ENCODE measurements at regions not wholly inside any gene's neighbourhood (a gene's known extent, or its start where the extent isn't known, plus 50 kb on each side); places are given as distances from the start of the nearest gene placed in this dataset.

DNA sequence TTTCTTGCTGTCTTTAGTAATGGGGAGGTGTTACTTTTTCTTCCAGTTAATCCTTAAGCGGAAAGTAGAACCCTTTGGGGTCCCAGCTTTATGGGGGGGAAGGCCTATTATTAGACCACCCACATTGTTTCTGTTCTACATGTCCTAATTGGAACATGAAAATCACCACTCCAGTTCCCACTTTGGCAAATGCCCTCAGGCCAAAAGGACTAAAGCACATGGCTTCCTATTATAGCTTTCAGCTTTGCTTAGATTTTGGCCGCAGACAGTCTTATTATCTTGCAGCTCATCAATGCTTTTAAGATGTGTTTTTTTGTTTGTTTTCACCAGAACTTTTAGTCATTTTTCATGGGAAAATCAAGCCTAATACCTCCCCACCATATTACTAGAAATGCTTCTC lies 296.8 kb upstream of the ANKH start:
- TF ChIP-seq, protein P1, sequence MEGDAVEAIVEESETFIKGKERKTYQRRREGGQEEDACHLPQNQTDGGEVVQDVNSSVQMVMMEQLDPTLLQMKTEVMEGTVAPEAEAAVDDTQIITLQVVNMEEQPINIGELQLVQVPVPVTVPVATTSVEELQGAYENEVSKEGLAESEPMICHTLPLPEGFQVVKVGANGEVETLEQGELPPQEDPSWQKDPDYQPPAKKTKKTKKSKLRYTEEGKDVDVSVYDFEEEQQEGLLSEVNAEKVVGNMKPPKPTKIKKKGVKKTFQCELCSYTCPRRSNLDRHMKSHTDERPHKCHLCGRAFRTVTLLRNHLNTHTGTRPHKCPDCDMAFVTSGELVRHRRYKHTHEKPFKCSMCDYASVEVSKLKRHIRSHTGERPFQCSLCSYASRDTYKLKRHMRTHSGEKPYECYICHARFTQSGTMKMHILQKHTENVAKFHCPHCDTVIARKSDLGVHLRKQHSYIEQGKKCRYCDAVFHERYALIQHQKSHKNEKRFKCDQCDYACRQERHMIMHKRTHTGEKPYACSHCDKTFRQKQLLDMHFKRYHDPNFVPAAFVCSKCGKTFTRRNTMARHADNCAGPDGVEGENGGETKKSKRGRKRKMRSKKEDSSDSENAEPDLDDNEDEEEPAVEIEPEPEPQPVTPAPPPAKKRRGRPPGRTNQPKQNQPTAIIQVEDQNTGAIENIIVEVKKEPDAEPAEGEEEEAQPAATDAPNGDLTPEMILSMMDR (IDR thresholded peaks at IDR 0.05): no peak
- no peak for TF ChIP-seq POLR2A (IDR thresholded peaks at IDR 0.05)

Data from testis (tissue), 2 donors.